ENCODE measurements at regions not wholly inside any gene's neighbourhood (a gene's known extent, or its start where the extent isn't known, plus 50 kb on each side); places are given as distances from the start of the nearest gene placed in this dataset.

DNA sequence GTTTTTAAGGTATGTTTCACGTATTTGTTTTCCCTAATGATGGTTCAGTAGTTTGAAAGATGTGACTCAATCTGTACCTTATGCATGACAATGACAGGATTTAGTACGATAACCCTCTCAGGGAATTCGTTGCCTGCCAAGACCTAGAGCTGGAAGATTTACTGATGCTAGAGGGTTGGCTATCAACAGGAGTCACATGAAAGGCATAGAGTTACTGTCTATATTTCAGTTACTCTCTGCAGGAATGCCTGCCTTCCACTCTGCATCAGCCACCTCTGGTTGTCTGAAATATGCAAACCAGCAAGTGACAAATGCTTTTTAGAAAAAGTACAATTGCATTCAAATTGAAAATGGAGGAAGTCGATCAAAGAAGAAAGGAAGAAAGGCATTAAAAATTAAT lies 276.3 kb upstream of the RAG2 start:
- H3K27me3 Mint-ChIP-seq: no peaks in the 10 kb centered on the region
- H3K9me3 Mint-ChIP-seq: no peaks in the 10 kb centered on the region
- no peak for TF ChIP-seq CTCF (conservative IDR thresholded peaks at IDR 0.05)
- no peak overlapping the region for H3K4me3 Mint-ChIP-seq
- no peaks in the 10 kb centered on the region for H3K36me3 Mint-ChIP-seq
- no peak overlapping the region for H3K27ac Mint-ChIP-seq
- DNase-seq (ENCODE audit: extremely low spot score, unreplicated experiment): no peak
- no peaks in the 10 kb centered on the region for H3K4me1 Mint-ChIP-seq (ENCODE audit: unreplicated experiment)

- DNase-seq (ENCODE audit: extremely low spot score, unreplicated experiment): no peak
- Mint-ChIP-seq H3K36me3 (peaks cover 3% of the 10 kb centered on the region), H3K4me1 (ENCODE audit: unreplicated experiment) (peaks cover 22% of the 10 kb centered on the region), H3K27me3 (no peaks in the 10 kb centered on the region), H3K9me3 (peaks cover 4% of the 10 kb centered on the region), H3K4me3 (no peak overlapping the region), H3K27ac (no peak overlapping the region)
- no peak for TF ChIP-seq CTCF (conservative IDR thresholded peaks at IDR 0.05)
These were observed 272.3 kb upstream of the RAG2 start for GRCh38 chr11:36870361-36870760.

- Mint-ChIP-seq H3K4me1 (ENCODE audit: unreplicated experiment) (peaks cover 23% of the 10 kb centered on the region), H3K9me3 (peaks cover 4% of the 10 kb centered on the region), H3K36me3 (peaks cover 3% of the 10 kb centered on the region), H3K27ac (no peak overlapping the region), H3K4me3 (no peak overlapping the region), H3K27me3 (no peaks in the 10 kb centered on the region)
- TF ChIP-seq CTCF (conservative IDR thresholded peaks at IDR 0.05): no peak
- no peak for DNase-seq (ENCODE audit: extremely low spot score, unreplicated experiment)
These were observed 270.3 kb upstream of the RAG2 start for GRCh38 chr11:36868380-36868779.

DNA sequence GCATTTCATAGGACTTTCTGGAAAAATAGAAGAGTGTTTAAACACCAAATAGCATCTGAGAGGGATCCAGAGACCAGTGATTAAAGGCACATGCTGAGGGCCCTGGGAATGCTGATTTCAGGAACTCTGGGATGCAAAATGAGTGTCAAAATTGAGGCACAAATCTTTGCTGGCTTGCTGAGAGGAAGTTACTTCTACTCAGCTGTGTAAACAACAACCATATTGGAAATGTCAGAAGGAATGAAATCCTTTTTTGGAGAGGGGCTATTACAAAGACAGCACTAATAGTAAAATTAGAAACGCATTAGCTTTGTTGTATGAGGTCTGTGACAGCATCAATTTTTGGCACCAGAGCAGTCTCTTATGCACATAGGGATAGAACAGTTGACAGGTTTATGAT lies 267.8 kb upstream of the RAG2 start:
- TF ChIP-seq CTCF (conservative IDR thresholded peaks at IDR 0.05): no peak
- Mint-ChIP-seq H3K27me3 (peaks cover 3% of the 10 kb centered on the region), H3K4me1 (ENCODE audit: unreplicated experiment) (peaks cover 23% of the 10 kb centered on the region), H3K4me3 (no peak overlapping the region), H3K27ac (no peak overlapping the region), H3K9me3 (peaks cover 4% of the 10 kb centered on the region), H3K36me3 (peaks cover 3% of the 10 kb centered on the region)
- no peak for DNase-seq (ENCODE audit: extremely low spot score, unreplicated experiment)

DNA sequence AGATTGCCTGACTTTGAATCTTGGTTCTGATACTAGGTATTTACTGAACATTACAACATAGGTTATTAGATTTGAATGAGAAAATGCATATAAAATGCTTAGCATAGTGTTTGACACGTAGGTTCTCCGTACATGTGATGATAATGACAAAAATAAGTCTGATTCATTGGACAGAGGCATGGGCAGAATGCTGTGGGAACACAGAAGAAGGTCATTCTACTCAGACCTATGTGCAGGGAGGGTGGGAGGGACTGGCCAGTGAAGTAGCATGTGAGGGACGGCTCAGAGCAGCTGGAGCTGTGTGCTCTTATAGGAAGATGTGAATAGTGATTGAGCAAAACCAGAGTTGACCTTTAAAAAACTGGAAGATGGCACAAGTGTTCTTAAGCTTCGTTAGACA lies 256.8 kb upstream of the RAG2 start:
- no peak overlapping the region for H3K4me3 Mint-ChIP-seq
- TF ChIP-seq CTCF (conservative IDR thresholded peaks at IDR 0.05): no peak
- no peaks in the 10 kb centered on the region for H3K36me3 Mint-ChIP-seq
- DNase-seq (ENCODE audit: extremely low spot score, unreplicated experiment): no peak
- no peaks in the 10 kb centered on the region for H3K4me1 Mint-ChIP-seq (ENCODE audit: unreplicated experiment)
- no peak overlapping the region for H3K27ac Mint-ChIP-seq
- H3K27me3 Mint-ChIP-seq: no peaks in the 10 kb centered on the region
- no peaks in the 10 kb centered on the region for H3K9me3 Mint-ChIP-seq

DNA sequence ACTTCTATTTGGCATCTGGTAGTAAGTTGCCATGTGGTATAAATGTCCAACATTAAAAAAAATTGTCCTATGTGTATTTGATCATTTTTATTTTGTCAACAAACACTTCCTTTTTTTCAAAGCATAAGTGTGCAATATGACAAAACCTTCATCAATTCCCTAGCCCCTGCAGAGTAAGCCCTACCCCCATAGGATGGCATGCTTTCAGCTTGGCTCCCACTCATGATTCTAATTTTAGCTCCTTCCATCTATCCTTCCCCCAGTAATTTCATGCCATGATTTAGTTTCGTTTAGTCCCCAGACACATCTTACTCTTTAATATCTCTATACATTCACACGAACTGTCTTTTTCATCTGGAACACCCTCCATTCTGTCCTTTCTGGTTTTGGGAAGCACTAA lies 250.6 kb upstream of the RAG2 start:
- Mint-ChIP-seq H3K4me1 (ENCODE audit: unreplicated experiment) (no peaks in the 10 kb centered on the region), H3K27me3 (peaks cover 5% of the 10 kb centered on the region), H3K27ac (no peak overlapping the region), H3K36me3 (no peaks in the 10 kb centered on the region), H3K4me3 (no peak overlapping the region), H3K9me3 (no peaks in the 10 kb centered on the region)
- no peak for TF ChIP-seq CTCF (conservative IDR thresholded peaks at IDR 0.05)
- DNase-seq (ENCODE audit: extremely low spot score, unreplicated experiment): no peak
